Esophagus squamous epithelium (tissue), 4 donors: ENCODE measurements at regions not wholly inside any gene's neighbourhood (a gene's known extent, or its start where the extent isn't known, plus 50 kb on each side); places are given as distances from the start of the nearest gene placed in this dataset.

Source experiments
- CTCF ChIP-seq, 6 experiments: fragments of 450-650 bp in 4 of 6; fragments of 200-600 bp in 2 of 6; sonication (generic) in 2 of 6; IDR thresholded peaks; one replicate each; pipeline ENCODE4 v1.5.1; 2016 to 2019; ENCODE audit warnings: antibody characterized with exemption in 6 of 6, mild to moderate bottlenecking in 4 of 6, moderate library complexity in 4 of 6
- POLR2A ChIP-seq, 4 donors: fragments of 450-650 bp; IDR thresholded peaks; one replicate each; pipeline ENCODE4 v1.6.1; 2017; ENCODE audit warnings: antibody characterized with exemption in 4 of 4, mild to moderate bottlenecking in 4 of 4, moderate library complexity in 3 of 4

- no peak for TF ChIP-seq CTCF (IDR thresholded peaks at IDR 0.05)
- no peak for TF ChIP-seq POLR2A (IDR thresholded peaks at IDR 0.05)
These were observed 1740.9 kb downstream of the EFNA5 start for GRCh38 chr5:105929858-105930257.
